ENCODE measurements at regions not wholly inside any gene's neighbourhood (a gene's known extent, or its start where the extent isn't known, plus 50 kb on each side); places are given as distances from the start of the nearest gene placed in this dataset.

DNA sequence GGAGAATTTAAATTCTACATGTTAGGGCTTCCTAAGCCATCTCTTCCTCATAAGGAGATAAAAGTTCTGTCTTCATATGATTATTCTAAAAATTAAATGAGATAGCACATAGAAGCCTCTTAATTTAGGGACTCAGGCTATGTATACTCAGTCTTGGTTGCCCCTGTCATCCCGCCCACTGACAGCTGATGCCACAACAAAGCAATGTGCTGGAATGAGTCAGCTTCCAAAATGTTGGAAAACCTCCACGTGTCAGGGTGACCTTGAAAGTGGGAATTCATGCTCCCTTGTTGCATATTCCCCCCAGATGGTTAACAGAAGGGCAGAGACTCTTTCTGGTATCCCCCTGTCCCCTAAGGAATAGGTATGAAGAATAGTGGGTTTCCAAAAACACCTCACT is 238.0 kb upstream of the DDHD1 start:
- TF ChIP-seq, protein P1, sequence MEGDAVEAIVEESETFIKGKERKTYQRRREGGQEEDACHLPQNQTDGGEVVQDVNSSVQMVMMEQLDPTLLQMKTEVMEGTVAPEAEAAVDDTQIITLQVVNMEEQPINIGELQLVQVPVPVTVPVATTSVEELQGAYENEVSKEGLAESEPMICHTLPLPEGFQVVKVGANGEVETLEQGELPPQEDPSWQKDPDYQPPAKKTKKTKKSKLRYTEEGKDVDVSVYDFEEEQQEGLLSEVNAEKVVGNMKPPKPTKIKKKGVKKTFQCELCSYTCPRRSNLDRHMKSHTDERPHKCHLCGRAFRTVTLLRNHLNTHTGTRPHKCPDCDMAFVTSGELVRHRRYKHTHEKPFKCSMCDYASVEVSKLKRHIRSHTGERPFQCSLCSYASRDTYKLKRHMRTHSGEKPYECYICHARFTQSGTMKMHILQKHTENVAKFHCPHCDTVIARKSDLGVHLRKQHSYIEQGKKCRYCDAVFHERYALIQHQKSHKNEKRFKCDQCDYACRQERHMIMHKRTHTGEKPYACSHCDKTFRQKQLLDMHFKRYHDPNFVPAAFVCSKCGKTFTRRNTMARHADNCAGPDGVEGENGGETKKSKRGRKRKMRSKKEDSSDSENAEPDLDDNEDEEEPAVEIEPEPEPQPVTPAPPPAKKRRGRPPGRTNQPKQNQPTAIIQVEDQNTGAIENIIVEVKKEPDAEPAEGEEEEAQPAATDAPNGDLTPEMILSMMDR (conservative IDR thresholded peaks at IDR 0.05; ENCODE audit: low read depth, low read length), result no peak
- no peak for DNase-seq (ENCODE audit: low read depth)
- no peak overlapping the region for H3K4me3 ChIP-seq (ENCODE audit: low read length)

DNA sequence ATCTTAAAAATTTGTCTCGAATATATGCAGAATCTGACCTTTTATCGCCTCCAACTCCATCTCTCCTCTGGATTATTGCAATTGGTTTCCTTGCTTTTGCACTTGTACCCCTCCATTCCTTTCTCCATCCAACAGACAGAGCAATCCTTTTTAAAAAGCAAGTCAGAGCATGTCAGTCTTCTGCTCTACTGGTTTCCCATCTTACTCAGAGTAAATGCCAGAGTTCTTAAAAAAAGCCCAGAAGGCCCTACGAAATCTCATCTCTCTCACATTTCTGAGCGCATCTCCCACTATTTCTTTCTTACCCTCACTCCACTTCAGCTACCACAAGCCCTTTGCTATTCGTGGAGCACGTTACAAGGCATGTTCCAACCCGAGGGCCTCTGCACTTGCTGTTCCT is 236.9 kb upstream of the DDHD1 start:
- DNase-seq (ENCODE audit: low read depth), result no peak
- TF ChIP-seq, protein P1 (conservative IDR thresholded peaks at IDR 0.05; ENCODE audit: low read depth, low read length), result no peak
- no peak overlapping the region for H3K4me3 ChIP-seq (ENCODE audit: low read length)

DNA sequence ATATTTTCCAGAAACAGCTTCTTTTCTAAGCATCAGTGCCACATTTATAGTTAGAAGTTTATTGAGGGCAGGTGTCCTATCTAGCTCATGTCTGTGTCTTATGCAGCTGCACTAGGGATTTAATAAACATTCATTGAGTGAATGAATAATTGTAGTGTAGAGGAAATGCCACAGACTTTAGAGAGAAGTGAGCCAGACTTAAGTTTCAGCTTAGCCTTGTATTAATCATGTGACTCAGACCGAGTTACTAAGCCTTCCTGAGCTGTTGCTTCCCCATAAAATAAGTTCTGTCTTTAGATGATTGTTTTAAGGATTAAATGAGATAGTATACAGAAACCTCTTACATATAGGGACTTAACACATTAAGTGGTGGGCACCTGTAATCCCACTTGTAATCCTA is 236.1 kb upstream of the DDHD1 start:
- no peak overlapping the region for H3K4me3 ChIP-seq (ENCODE audit: low read length)
- DNase-seq (ENCODE audit: low read depth), result no peak
- TF ChIP-seq, protein P1 (conservative IDR thresholded peaks at IDR 0.05; ENCODE audit: low read depth, low read length), result no peak

DNA sequence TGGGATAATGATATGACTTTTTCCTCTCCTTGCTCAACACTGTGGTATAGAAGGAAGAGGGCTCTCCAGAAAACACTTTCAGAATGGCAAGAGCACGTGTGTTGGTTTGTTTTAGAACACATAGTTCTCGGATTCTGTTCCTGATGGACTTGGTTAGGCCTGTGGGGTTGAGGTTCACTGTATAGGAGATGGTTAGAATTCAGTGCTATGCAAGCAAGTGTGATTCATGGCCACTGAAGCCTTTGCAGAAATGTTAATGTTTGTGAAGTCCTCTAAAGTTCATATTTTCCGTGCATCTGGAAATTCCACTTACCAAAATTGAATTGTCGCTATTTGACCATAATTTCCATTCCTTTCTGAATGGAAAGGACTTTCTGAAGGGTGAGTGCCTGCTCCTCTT is 233.2 kb upstream of the DDHD1 start:
- TF ChIP-seq, protein P1 (conservative IDR thresholded peaks at IDR 0.05; ENCODE audit: low read depth, low read length), result no peak
- no peak overlapping the region for H3K4me3 ChIP-seq (ENCODE audit: low read length)
- no peak for DNase-seq (ENCODE audit: low read depth)

DNA sequence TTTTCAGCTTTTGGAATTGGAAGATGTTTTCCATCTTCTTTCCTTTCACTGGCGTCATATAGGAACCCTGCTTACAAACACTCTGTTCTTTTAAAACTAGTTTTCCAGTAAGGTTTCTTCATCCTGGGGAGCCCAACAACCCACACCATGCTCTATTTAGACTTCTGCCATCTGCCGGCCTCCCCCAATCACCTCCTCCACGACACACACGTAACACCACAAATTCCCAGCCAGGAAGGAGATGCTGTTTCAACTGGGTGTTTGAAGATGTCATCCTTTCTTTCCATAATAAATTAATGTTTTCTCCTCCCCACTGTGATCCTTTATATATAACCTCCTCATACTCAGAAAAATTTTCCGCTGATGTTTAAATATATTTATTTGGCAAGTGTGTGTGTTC is 231.4 kb upstream of the DDHD1 start:
- no peak for DNase-seq (ENCODE audit: low read depth)
- TF ChIP-seq, protein P1 (conservative IDR thresholded peaks at IDR 0.05; ENCODE audit: low read depth, low read length), result no peak
- H3K4me3 ChIP-seq (ENCODE audit: low read length), result no peak overlapping the region

DNA sequence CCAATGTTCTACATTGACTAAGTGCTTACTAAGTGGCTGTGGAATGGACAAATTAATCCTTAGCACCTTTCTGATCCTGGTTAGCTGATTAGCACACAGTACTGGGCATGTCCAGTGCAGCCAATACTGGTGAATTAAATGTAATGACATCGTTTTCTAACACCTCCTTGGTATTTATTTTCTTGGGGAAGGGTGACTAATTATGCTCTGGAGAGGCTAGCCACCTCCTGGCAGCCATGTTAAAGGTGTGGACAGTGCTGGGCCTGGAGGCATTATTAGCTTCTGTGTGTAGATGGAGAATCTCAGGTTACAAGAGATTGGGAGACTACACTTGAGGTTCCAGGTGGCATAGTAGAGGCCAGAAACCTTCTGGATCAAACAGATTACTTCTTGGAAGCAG is 230.9 kb upstream of the DDHD1 start:
- DNase-seq (ENCODE audit: low read depth), result no peak
- H3K4me3 ChIP-seq (ENCODE audit: low read length), result no peak overlapping the region
- TF ChIP-seq, protein P1 (conservative IDR thresholded peaks at IDR 0.05; ENCODE audit: low read depth, low read length), result no peak

DNA sequence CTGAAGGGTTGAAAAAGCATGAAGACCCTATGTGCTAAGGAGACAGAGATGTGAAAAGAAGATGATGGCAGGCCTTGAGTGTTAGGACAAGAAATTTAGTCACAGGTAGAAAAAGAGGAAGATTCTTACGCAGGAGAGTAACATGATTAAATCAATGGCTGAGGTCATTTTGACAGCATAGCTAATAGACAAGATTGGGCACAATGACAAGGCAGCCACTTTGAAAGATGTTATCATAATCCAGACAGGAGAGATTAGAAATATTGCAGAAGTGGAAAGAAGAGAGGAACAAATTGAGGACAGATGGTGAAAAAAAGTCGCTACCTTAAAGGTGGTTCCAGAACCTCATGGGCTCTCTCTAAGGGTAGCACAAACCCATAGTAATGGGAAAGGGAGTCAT is 228.8 kb upstream of the DDHD1 start:
- DNase-seq (ENCODE audit: low read depth), result no peak
- TF ChIP-seq, protein P1 (conservative IDR thresholded peaks at IDR 0.05; ENCODE audit: low read depth, low read length), result no peak
- no peak overlapping the region for H3K4me3 ChIP-seq (ENCODE audit: low read length)
